Sigmoid colon (tissue), 4 donors: ENCODE measurements at regions not wholly inside any gene's neighbourhood (a gene's known extent, or its start where the extent isn't known, plus 50 kb on each side); places are given as distances from the start of the nearest gene placed in this dataset.

Source experiments
- POLR2A ChIP-seq, 2 donors: fragments of 450-650 bp; IDR thresholded peaks; one replicate each; pipeline ENCODE4 v1.6.1; 2016; ENCODE audit warnings: antibody characterized with exemption in 2 of 2, mild to moderate bottlenecking in 2 of 2, moderate library complexity in 2 of 2
- POLR2AphosphoS5 ChIP-seq, 4 donors: sonication (generic); formaldehyde crosslinking; IDR thresholded peaks; one replicate each; pipeline ENCODE4 v1.6.1; 2017; ENCODE audit warnings: antibody characterized with exemption in 4 of 4

DNA sequence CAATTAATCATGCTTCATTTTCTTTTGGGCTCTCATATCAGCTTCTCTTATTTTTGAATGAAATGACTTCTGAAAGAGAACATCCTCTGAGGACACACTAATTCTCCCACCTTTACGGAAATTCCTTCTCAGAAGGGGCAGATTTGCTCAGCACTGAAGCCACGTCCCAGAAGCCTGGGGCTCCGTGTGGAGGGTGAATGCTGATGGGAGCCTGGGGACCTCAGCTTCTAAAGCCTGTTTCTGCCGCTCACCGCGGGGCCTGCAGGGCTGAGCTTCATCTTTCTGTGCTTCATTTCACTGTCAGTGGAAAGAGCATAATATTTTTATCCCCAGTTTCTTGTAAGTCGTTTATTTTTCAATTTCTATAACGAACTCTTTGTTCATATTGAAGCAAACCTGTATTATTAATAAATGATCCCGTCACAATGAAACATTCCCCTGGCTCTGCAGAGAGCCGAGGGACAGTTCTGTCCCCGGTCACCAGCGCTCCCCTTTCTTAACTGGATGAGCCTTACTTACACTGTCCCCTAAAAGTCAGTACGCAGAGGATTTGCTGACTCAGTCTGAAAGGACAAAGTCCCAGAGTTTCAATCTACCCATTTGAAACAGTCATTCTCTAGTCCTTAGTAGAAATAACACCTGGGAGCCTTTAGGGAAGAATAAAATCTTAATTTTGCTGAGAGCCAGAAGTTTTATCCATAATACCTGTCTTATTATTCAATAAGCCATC, 364.6 kb upstream of the FAT1 start:
- no peak for TF ChIP-seq POLR2A (IDR thresholded peaks at IDR 0.05)
- no peak for TF ChIP-seq POLR2AphosphoS5 (IDR thresholded peaks at IDR 0.05)
